Upper lobe of left lung (tissue), 6 donors: ENCODE measurements at regions not wholly inside any gene's neighbourhood (a gene's known extent, or its start where the extent isn't known, plus 50 kb on each side); places are given as distances from the start of the nearest gene placed in this dataset.

Experiments used
- ATAC-seq, 2 donors: fragments of 200-7000 bp; cut with Tn5 transposase; one replicate each; pipeline ENCODE4 v1.9.1; 2022; ENCODE audit warnings: mild to moderate bottlenecking in 2 of 2, moderate library complexity in 2 of 2; ENCODE audit not compliant: low FRiP score in 2 of 2
- DNase-seq, 2 donors: peaks; one replicate each; pipeline ENCODE4 v3.0.0-alpha.2; 2019 to 2020
- H3K27ac ChIP-seq, 4 donors: fragments of 200-600 bp; sonication (generic); one replicate each; pipeline ENCODE4 v1.5.1; 2016 to 2019
- H3K27me3 ChIP-seq, 4 donors: fragments of 200-600 bp; sonication (generic); one replicate each; pipeline ENCODE4 v1.5.1; 2017 to 2019
- H3K36me3 ChIP-seq, 4 donors: fragments of 200-600 bp; sonication (generic); one replicate each; pipeline ENCODE4 v1.5.1; 2016 to 2019
- H3K4me1 ChIP-seq, 4 donors: fragments of 200-600 bp; sonication (generic); one replicate each; pipeline ENCODE4 v1.5.1; 2018 to 2019
- H3K4me3 ChIP-seq, 4 donors: fragments of 200-600 bp; sonication (generic); one replicate each; pipeline ENCODE4 v1.5.1; 2017 to 2019; ENCODE audit warnings: mild to moderate bottlenecking in 2 of 4, moderate library complexity in 1 of 4
- H3K9me3 ChIP-seq, 4 donors: fragments of 200-600 bp; sonication (generic); one replicate each; pipeline ENCODE4 v1.5.1; 2018 to 2019
- CTCF ChIP-seq, 6 experiments: fragments of 450-650 bp in 4 of 6; fragments of 200-600 bp in 2 of 6; sonication (generic) in 2 of 6; IDR thresholded peaks; one replicate each; pipeline ENCODE4 v1.5.1; 2016 to 2019; ENCODE audit warnings: antibody characterized with exemption in 6 of 6
- EP300 ChIP-seq, 4 donors: sonication (generic); formaldehyde crosslinking; IDR thresholded peaks; one replicate each; pipeline ENCODE4 v1.5.1; 2017; ENCODE audit warnings: antibody characterized with exemption in 4 of 4, control low read depth in 2 of 4
- POLR2A ChIP-seq, 4 donors: fragments of 450-650 bp; IDR thresholded peaks; one replicate each; pipeline ENCODE4 v1.5.1; 2016 to 2017; ENCODE audit warnings: antibody characterized with exemption in 4 of 4, mild to moderate bottlenecking in 2 of 4
- POLR2AphosphoS5 ChIP-seq, 2 donors: sonication (generic); formaldehyde crosslinking; IDR thresholded peaks; one replicate each; pipeline ENCODE4 v1.5.1; 2017; ENCODE audit warnings: antibody characterized with exemption in 2 of 2
- WGBS, 2 donors: methylation state at CpG; one replicate each; pipeline ENCODE4 v1.1.5; 2017 to 2018; 5-methylcytosine and 5-hydroxymethylcytosine counted together
- donor health status: DM: no; HTN: no; CAD: no; lungs with moderate emphysema.
- donor health status: DM: no; HTN: yes; CAD: no; lungs with severe emphysema.

GRCh38 chr1:209388358-209388757 lies 195.2 kb upstream of the CAMK1G start:
- WGBS, 2 donors, result 96 to 100% methylated on average over 1 of the region's 1 CpG
- ATAC-seq (no peak), DNase-seq (no peak)
- Histone ChIP-seq H3K9me3 (no peaks in the 10 kb centered on the region), H3K4me3 (no peak overlapping the region), H3K27ac (no peak overlapping the region), H3K27me3 (no peaks in the 10 kb centered on the region), H3K36me3 (no peaks in the 10 kb centered on the region), H3K4me1 (no peaks in the 10 kb centered on the region)
- TF ChIP-seq POLR2A (IDR thresholded peaks at IDR 0.05) (no peak), EP300 (IDR thresholded peaks at IDR 0.05) (no peak), CTCF (IDR thresholded peaks at IDR 0.05) (no peak), POLR2AphosphoS5 (IDR thresholded peaks at IDR 0.05) (no peak)

GRCh38 chr1:209389258-209389657 lies 194.3 kb upstream of the CAMK1G start:
- Histone ChIP-seq H3K4me3 (no peak overlapping the region), H3K27ac (no peak overlapping the region), H3K27me3 (no peaks in the 10 kb centered on the region), H3K36me3 (no peaks in the 10 kb centered on the region), H3K9me3 (no peaks in the 10 kb centered on the region), H3K4me1 (no peaks in the 10 kb centered on the region)
- TF ChIP-seq CTCF (IDR thresholded peaks at IDR 0.05), result no peak
- TF ChIP-seq POLR2A (IDR thresholded peaks at IDR 0.05), result no peak
- no peak for TF ChIP-seq POLR2AphosphoS5 (IDR thresholded peaks at IDR 0.05)
- no peak for TF ChIP-seq EP300 (IDR thresholded peaks at IDR 0.05)
- WGBS, 2 donors, result 65 to 80% methylated on average over 1 of the region's 1 CpG
- ATAC-seq, result no peak
- DNase-seq, result no peak

DNA sequence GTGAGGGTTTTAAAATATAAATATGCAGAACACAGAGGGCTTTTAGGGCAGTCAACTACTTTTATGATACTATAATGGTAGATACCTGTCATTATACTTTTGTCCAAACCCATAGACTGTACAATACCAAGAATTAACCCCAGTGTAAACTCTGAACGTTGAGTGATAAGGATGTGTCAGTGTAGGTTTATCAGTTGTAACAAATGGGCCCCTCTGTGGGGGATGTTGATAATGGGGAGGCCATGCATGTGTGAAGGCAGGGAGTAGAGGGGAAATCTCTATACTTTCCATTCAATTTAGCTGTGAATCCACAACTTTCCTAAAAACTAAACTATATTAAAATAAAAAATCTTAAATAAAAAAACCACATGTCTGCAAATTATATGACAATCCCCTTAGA lies 193.5 kb upstream of the CAMK1G start:
- H3K27me3 ChIP-seq, result no peaks in the 10 kb centered on the region
- DNase-seq (no peak), ATAC-seq (no peak)
- TF ChIP-seq CTCF (IDR thresholded peaks at IDR 0.05), result no peak
- no peak for TF ChIP-seq POLR2AphosphoS5 (IDR thresholded peaks at IDR 0.05)
- TF ChIP-seq EP300 (IDR thresholded peaks at IDR 0.05), result no peak
- no peak for TF ChIP-seq POLR2A (IDR thresholded peaks at IDR 0.05)
- no peak overlapping the region for H3K4me3 ChIP-seq
- 28 to 62% methylated on average over 1 of the region's 1 CpG for WGBS, 2 donors
- no peaks in the 10 kb centered on the region for H3K36me3 ChIP-seq
- H3K9me3 ChIP-seq, result no peaks in the 10 kb centered on the region
- no peaks in the 10 kb centered on the region for H3K4me1 ChIP-seq
- no peak overlapping the region for H3K27ac ChIP-seq

DNA sequence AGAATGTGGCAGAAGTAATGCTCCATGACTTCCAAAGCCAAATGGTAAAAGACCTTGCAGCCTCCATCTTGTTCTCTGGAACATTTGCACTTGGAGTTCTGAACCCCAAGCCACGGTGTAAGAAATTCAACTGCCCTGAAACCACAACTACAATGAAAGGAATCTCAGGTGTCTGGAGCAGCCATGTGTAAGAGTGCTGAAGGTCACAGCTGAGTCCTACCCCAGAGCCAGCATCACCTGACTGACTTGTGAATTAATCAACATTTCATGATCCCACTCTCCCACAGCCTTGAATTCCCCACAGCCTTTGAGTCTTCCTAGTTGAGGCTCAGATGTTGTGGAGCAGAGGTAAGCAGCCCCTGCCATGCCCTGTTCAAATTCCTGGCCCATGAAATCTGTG lies 192.8 kb upstream of the CAMK1G start:
- no peak overlapping the region for H3K27ac ChIP-seq

More for the DNA sequence above, 192.8 kb upstream of the CAMK1G start:
- no peak for ATAC-seq
- TF ChIP-seq CTCF (IDR thresholded peaks at IDR 0.05), result no peak
- no peak for TF ChIP-seq POLR2AphosphoS5 (IDR thresholded peaks at IDR 0.05)
- no peak for TF ChIP-seq POLR2A (IDR thresholded peaks at IDR 0.05)
- TF ChIP-seq EP300 (IDR thresholded peaks at IDR 0.05), result no peak
- Histone ChIP-seq H3K9me3 (no peaks in the 10 kb centered on the region), H3K27me3 (no peaks in the 10 kb centered on the region), H3K4me3 (no peak overlapping the region), H3K4me1 (no peaks in the 10 kb centered on the region), H3K36me3 (no peaks in the 10 kb centered on the region)
- DNase-seq, result no peak
- WGBS, 2 donors, result 75% methylated on average over 1 of the region's 1 CpG
